PC-3 (cell line): ENCODE measurements at regions not wholly inside any gene's neighbourhood (a gene's known extent, or its start where the extent isn't known, plus 50 kb on each side); places are given as distances from the start of the nearest gene placed in this dataset.

ENCODE experiments used
- ATAC-seq: fragments of 200-7000 bp; cut with Tn5 transposase; 2 replicates; pipeline ENCODE4 v1.9.1; 2020; ENCODE audit warnings: mild to moderate bottlenecking, moderate library complexity
- BruUV-seq: library from RNA; stranded (reverse); fragments of 400-500 nt; replicated peaks from 2 replicates; lab custom pipeline; 2021; lab: Mats Ljungman, UMichigan
- CTCF ChIA-PET: fragments of 300-600 bp; sonication (Branson Sonifier 250); formaldehyde crosslinking; loops from one replicate; lab custom pipeline; 2022; ENCODE audit warnings: antibody characterized with exemption; lab: Charles Lee
- POLR2A ChIA-PET: fragments of 300-600 bp; sonication (Branson Sonifier 250); formaldehyde crosslinking; loops from one replicate; lab custom pipeline; 2022; ENCODE audit warnings: antibody characterized with exemption; ENCODE audit not compliant: unreplicated experiment; lab: Charles Lee
- DNase-seq: peaks from one replicate; pipeline ENCODE4 v3.0.0-alpha.2; 2015
- H2AFZ ChIP-seq: fragments of 300-600 bp; sonication (generic); 2 replicates; pipeline ENCODE4 v1.6.0; 2016; ENCODE audit warnings: antibody characterized with exemption, low read length
- H3F3A ChIP-seq: fragments of 300-600 bp; sonication (generic); one replicate; pipeline ENCODE4 v1.6.0; 2017; ENCODE audit warnings: antibody characterized with exemption, low read length, control low read depth, mild to moderate bottlenecking; ENCODE audit not compliant: unreplicated experiment
- H3K27ac ChIP-seq: fragments of 300-600 bp; sonication (generic); 2 replicates; pipeline ENCODE4 v1.5.1; 2016; ENCODE audit warnings: mild to moderate bottlenecking, low read length
- H3K27me3 ChIP-seq: fragments of 300-600 bp; sonication (generic); 2 replicates; pipeline ENCODE4 v1.6.1; 2016; ENCODE audit warnings: low read length, mixed read lengths
- H3K36me3 ChIP-seq: fragments of 300-600 bp; sonication (generic); 2 replicates; pipeline ENCODE4 v1.6.1; 2016; ENCODE audit warnings: low read depth, mixed run types, low read length, mixed read lengths
- H3K4me1 ChIP-seq: fragments of 300-600 bp; sonication (generic); 2 replicates; pipeline ENCODE4 v1.5.1; 2016; ENCODE audit warnings: low read length; ENCODE audit not compliant: insufficient read depth
- H3K4me2 ChIP-seq: fragments of 300-600 bp; sonication (generic); 2 replicates; pipeline ENCODE4 v1.6.0; 2016; ENCODE audit warnings: low read length
- H3K4me3 ChIP-seq: fragments of 300-600 bp; sonication (generic); 2 replicates; pipeline ENCODE4 v1.5.1; 2016; ENCODE audit warnings: mild to moderate bottlenecking, low read length, mixed read lengths
- H3K79me2 ChIP-seq: fragments of 300-600 bp; sonication (generic); 2 replicates; pipeline ENCODE4 v1.6.1; 2017; ENCODE audit warnings: low read length, mixed read lengths
- H3K9ac ChIP-seq: fragments of 300-600 bp; sonication (generic); 2 replicates; pipeline ENCODE4 v1.6.0; 2016; ENCODE audit warnings: mild to moderate bottlenecking, low read length
- H3K9me2 ChIP-seq: fragments of 300-600 bp; sonication (generic); replicated peaks from 2 replicates; pipeline ENCODE4 v1.6.1; 2016; ENCODE audit warnings: mixed run types, low read length, mixed read lengths
- H3K9me3 ChIP-seq: fragments of 300-600 bp; sonication (generic); 2 replicates; pipeline ENCODE4 v1.6.1; 2016; ENCODE audit warnings: low read length, mixed read lengths
- H4K20me1 ChIP-seq: fragments of 300-600 bp; sonication (generic); 2 replicates; pipeline ENCODE4 v1.6.1; 2016; ENCODE audit warnings: low read length, mixed read lengths
- EZH2 ChIP-seq: fragments of 300-600 bp; sonication (generic); IDR thresholded peaks from one replicate; pipeline ENCODE4 v1.6.1; 2017; ENCODE audit warnings: antibody characterized with exemption, mild to moderate bottlenecking, low read length; ENCODE audit not compliant: unreplicated experiment
- EZH2phosphoT487 ChIP-seq: fragments of 300-600 bp; sonication (generic); IDR thresholded peaks from 2 replicates; pipeline ENCODE4 v1.6.1; 2018; ENCODE audit warnings: mild to moderate bottlenecking, antibody characterized with exemption, low read length, borderline replicate concordance
- intact Hi-C: fragments of 100-400 bp; cut with micrococcal nuclease; formaldehyde crosslinking; loops from 2 replicates; pipeline ENCODE4 v1.9.0; 2023
- TF ChIP-seq, protein P1 (sequence below): fragments of 300-600 bp; sonication (generic); conservative IDR thresholded peaks from 2 replicates; pipeline ENCODE4 v1.5.1; 2017; ENCODE audit warnings: antibody characterized with exemption, low read depth, mild to moderate bottlenecking, low read length

- ChIA-PET POLR2A (no interaction called here), CTCF (no interaction called here)
- intact Hi-C loops = no loop called here
Measured at GRCh38 chr7:36082216-36082615, 70.8 kb upstream of the EEPD1 start.

DNA sequence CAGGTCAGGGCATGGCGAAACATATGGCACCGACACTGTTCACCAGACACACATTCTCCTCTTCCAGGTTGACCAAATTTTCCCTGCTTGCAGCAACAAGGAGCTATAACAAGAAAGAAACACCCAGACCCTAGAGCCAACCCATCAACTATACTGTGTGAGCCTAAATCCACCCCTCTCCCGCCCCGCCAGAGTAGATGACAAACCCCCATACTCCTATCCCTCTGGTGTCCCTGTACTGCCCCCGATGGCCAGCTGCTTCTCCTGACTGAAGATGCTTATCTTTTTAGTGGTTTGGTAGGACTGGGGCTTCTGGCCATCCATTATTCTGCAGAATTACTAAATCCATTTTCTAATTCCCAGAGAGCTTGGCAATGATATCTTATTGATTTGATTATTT lies 70.1 kb upstream of the EEPD1 start:
- intact Hi-C loops = no loop called here
- CTCF ChIA-PET = interaction anchor here (0.5 kb wide), 1 partner anchor 989 kb away, joined by 3 read pairs; no protein-coding TSS in a partner anchor
- no peak for ATAC-seq
- no peak overlapping the region for H3K9ac ChIP-seq
- H3K79me2 ChIP-seq = no peaks in the 10 kb centered on the region
- no peaks in the 10 kb centered on the region for H4K20me1 ChIP-seq
- no peak overlapping the region for H3K27ac ChIP-seq
- no peak for TF ChIP-seq EZH2phosphoT487
- TF ChIP-seq EZH2 = no peak
- TF ChIP-seq, protein P1, sequence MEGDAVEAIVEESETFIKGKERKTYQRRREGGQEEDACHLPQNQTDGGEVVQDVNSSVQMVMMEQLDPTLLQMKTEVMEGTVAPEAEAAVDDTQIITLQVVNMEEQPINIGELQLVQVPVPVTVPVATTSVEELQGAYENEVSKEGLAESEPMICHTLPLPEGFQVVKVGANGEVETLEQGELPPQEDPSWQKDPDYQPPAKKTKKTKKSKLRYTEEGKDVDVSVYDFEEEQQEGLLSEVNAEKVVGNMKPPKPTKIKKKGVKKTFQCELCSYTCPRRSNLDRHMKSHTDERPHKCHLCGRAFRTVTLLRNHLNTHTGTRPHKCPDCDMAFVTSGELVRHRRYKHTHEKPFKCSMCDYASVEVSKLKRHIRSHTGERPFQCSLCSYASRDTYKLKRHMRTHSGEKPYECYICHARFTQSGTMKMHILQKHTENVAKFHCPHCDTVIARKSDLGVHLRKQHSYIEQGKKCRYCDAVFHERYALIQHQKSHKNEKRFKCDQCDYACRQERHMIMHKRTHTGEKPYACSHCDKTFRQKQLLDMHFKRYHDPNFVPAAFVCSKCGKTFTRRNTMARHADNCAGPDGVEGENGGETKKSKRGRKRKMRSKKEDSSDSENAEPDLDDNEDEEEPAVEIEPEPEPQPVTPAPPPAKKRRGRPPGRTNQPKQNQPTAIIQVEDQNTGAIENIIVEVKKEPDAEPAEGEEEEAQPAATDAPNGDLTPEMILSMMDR = no peak
- DNase-seq = no peak
- H3K27me3 ChIP-seq = no peaks in the 10 kb centered on the region
- no peak overlapping the region for H2AFZ ChIP-seq
- POLR2A ChIA-PET = no interaction called here
- H3K9me3 ChIP-seq = no peaks in the 10 kb centered on the region
- H3F3A ChIP-seq = no peaks in the 10 kb centered on the region
- no TSS peak for BruUV-seq
- no peaks in the 10 kb centered on the region for H3K4me1 ChIP-seq
- no peak overlapping the region for H3K4me3 ChIP-seq
- no peak overlapping the region for H3K4me2 ChIP-seq
- no peaks in the 10 kb centered on the region for H3K36me3 ChIP-seq
- no peaks in the 10 kb centered on the region for H3K9me2 ChIP-seq

More at GRCh38 chr7:36082216-36082615, 70.8 kb upstream of the EEPD1 start:
- Histone ChIP-seq H2AFZ (no peak overlapping the region), H3K4me1 (no peaks in the 10 kb centered on the region), H3K36me3 (no peaks in the 10 kb centered on the region), H3F3A (no peaks in the 10 kb centered on the region), H3K9me3 (no peaks in the 10 kb centered on the region), H3K9me2 (no peaks in the 10 kb centered on the region), H3K4me3 (no peak overlapping the region), H3K27ac (no peak overlapping the region), H3K9ac (no peak overlapping the region), H3K4me2 (no peak overlapping the region), H4K20me1 (no peaks in the 10 kb centered on the region), H3K79me2 (no peaks in the 10 kb centered on the region), H3K27me3 (no peaks in the 10 kb centered on the region)
- BruUV-seq = no TSS peak
- TF ChIP-seq EZH2phosphoT487 (no peak), EZH2 (no peak)
- TF ChIP-seq, protein P1 = no peak
- no peak for ATAC-seq
- DNase-seq = no peak

GRCh38 chr7:36083626-36084380 lies 69.3 kb upstream of the EEPD1 start:
- no peaks in the 10 kb centered on the region for H4K20me1 ChIP-seq
- H3F3A ChIP-seq = no peaks in the 10 kb centered on the region
- no peak for DNase-seq
- ChIA-PET CTCF (no interaction called here), POLR2A (no interaction called here)
- H3K79me2 ChIP-seq = no peaks in the 10 kb centered on the region
- no peaks in the 10 kb centered on the region for H3K9me2 ChIP-seq
- H3K27ac ChIP-seq = no peak overlapping the region
- H3K9me3 ChIP-seq = no peaks in the 10 kb centered on the region
- no peak overlapping the region for H2AFZ ChIP-seq
- ATAC-seq = no peak
- no peak overlapping the region for H3K9ac ChIP-seq
- TF ChIP-seq EZH2phosphoT487 (no peak), EZH2 (no peak)
- TF ChIP-seq, protein P1 = no peak
- no peak overlapping the region for H3K4me2 ChIP-seq
- intact Hi-C loops = loop anchor here (2.0 kb wide), 1 partner anchor 207 kb away; no protein-coding TSS in a partner anchor
- no peaks in the 10 kb centered on the region for H3K4me1 ChIP-seq
- no TSS peak for BruUV-seq
- no peaks in the 10 kb centered on the region for H3K27me3 ChIP-seq
- no peaks in the 10 kb centered on the region for H3K36me3 ChIP-seq
- H3K4me3 ChIP-seq = no peak overlapping the region
